Stimulated activated effector memory CD8-positive, alpha-beta T cell treated with anti-CD3 and anti-CD28 coated beads, Interleukin-12 subunit alpha, Interleukin-12 subunit beta, amount 100 ng/mL, for 72 hours (primary cell): ENCODE measurements at regions not wholly inside any gene's neighbourhood (a gene's known extent, or its start where the extent isn't known, plus 50 kb on each side); places are given as distances from the start of the nearest gene placed in this dataset.
"Not testable (repeated sequence)": the region's sequence is repeated elsewhere in the genome, so short reads cannot be mapped to it uniquely, and the experiment has no call there.

ENCODE experiments used
- ATAC-seq: fragments of 150-1000 bp; cut with Tn5 transposase; 2 replicates; pipeline ENCODE4 v1.10.0; 2021
- DNase-seq, 2 donors: peaks; one replicate each; pipeline ENCODE4 v3.0.0; 2021 to 2022; ENCODE audit warnings: low spot score in 2 of 2
- H3K27ac Mint-ChIP-seq: one replicate; pipeline ENCODE4 v1.8.0; 2022; ENCODE audit warnings: mild to moderate bottlenecking, mixed read lengths
- H3K36me3 Mint-ChIP-seq: one replicate; pipeline ENCODE4 v1.8.0; 2022; ENCODE audit warnings: mild to moderate bottlenecking, mixed read lengths
- H3K4me1 Mint-ChIP-seq: one replicate; pipeline ENCODE4 v1.8.0; 2022; ENCODE audit warnings: mixed read lengths
- H3K4me3 Mint-ChIP-seq: one replicate; pipeline ENCODE4 v1.8.0; 2022; ENCODE audit warnings: mild to moderate bottlenecking, mixed read lengths
- H3K9me3 Mint-ChIP-seq: one replicate; pipeline ENCODE4 v1.8.0; 2022; ENCODE audit warnings: mixed read lengths

- ATAC-seq, H3K4me3 Mint-ChIP-seq, DNase-seq, H3K36me3 Mint-ChIP-seq, H3K4me1 Mint-ChIP-seq, H3K27ac Mint-ChIP-seq: not testable (repeated sequence)
- H3K9me3 Mint-ChIP-seq = peaks cover 36% of the 10 kb centered on the region
Observed at GRCh38 chr20:29753879-29754278, 1503.6 kb upstream of the DEFB115 start.

- not testable (repeated sequence) for H3K4me1 Mint-ChIP-seq, ATAC-seq, H3K36me3 Mint-ChIP-seq, DNase-seq, H3K27ac Mint-ChIP-seq, H3K4me3 Mint-ChIP-seq
- H3K9me3 Mint-ChIP-seq = peaks cover 37% of the 10 kb centered on the region
Observed at GRCh38 chr20:29755854-29756498, 1501.5 kb upstream of the DEFB115 start.

GRCh38 chr20:29756664-29757063 is 1500.8 kb upstream of the DEFB115 start:
- no peaks in the 10 kb centered on the region for H3K4me1 Mint-ChIP-seq
- H3K9me3 Mint-ChIP-seq = peaks cover 30% of the 10 kb centered on the region
- H3K36me3 Mint-ChIP-seq = no peaks in the 10 kb centered on the region
- no peak overlapping the region for H3K27ac Mint-ChIP-seq
- no peak for ATAC-seq
- DNase-seq = no peak
- no peak overlapping the region for H3K4me3 Mint-ChIP-seq

GRCh38 chr20:29761621-29762385 is 1495.7 kb upstream of the DEFB115 start:
- DNase-seq, H3K4me3 Mint-ChIP-seq, H3K36me3 Mint-ChIP-seq, ATAC-seq, H3K27ac Mint-ChIP-seq, H3K4me1 Mint-ChIP-seq: not testable (repeated sequence)
- H3K9me3 Mint-ChIP-seq = peaks cover 10% of the 10 kb centered on the region

- H3K4me1 Mint-ChIP-seq = no peaks in the 10 kb centered on the region
- no peaks in the 10 kb centered on the region for H3K36me3 Mint-ChIP-seq
- no peak for ATAC-seq
- no peak for DNase-seq
- no peak overlapping the region for H3K4me3 Mint-ChIP-seq
- peaks cover 7% of the 10 kb centered on the region for H3K9me3 Mint-ChIP-seq
- no peak overlapping the region for H3K27ac Mint-ChIP-seq
Observed at GRCh38 chr20:29762620-29763019, 1494.8 kb upstream of the DEFB115 start.

GRCh38 chr20:29763821-29764511 is 1493.5 kb upstream of the DEFB115 start:
- Mint-ChIP-seq H3K9me3 (peaks cover 8% of the 10 kb centered on the region), H3K4me3 (no peak overlapping the region), H3K4me1 (no peaks in the 10 kb centered on the region), H3K36me3 (no peaks in the 10 kb centered on the region), H3K27ac (no peak overlapping the region)
- no peak for DNase-seq
- ATAC-seq = no peak

- H3K4me3 Mint-ChIP-seq, ATAC-seq: not testable (repeated sequence)
- DNase-seq = peak in 1 of 2 donors; percentile 53
Observed at GRCh38 chr20:29764922-29765610, 1492.4 kb upstream of the DEFB115 start.

GRCh38 chr20:29778033-29778432 is 1479.4 kb upstream of the DEFB115 start:
- H3K9me3 Mint-ChIP-seq = peaks cover 19% of the 10 kb centered on the region
- not testable (repeated sequence) for DNase-seq, H3K27ac Mint-ChIP-seq, ATAC-seq, H3K36me3 Mint-ChIP-seq, H3K4me1 Mint-ChIP-seq, H3K4me3 Mint-ChIP-seq

More at GRCh38 chr20:29764922-29765610, 1492.4 kb upstream of the DEFB115 start:
- not testable (repeated sequence) for H3K27ac Mint-ChIP-seq, H3K4me1 Mint-ChIP-seq, H3K36me3 Mint-ChIP-seq
- H3K9me3 Mint-ChIP-seq = peaks cover 13% of the 10 kb centered on the region

- not testable (repeated sequence) for ATAC-seq, H3K4me1 Mint-ChIP-seq, DNase-seq, H3K27ac Mint-ChIP-seq, H3K4me3 Mint-ChIP-seq, H3K36me3 Mint-ChIP-seq
- H3K9me3 Mint-ChIP-seq = peaks cover 25% of the 10 kb centered on the region
Observed at GRCh38 chr20:29781217-29781616, 1476.2 kb upstream of the DEFB115 start.

GRCh38 chr20:29781891-29782290 is 1475.6 kb upstream of the DEFB115 start:
- not testable (repeated sequence) for H3K4me1 Mint-ChIP-seq, DNase-seq, H3K27ac Mint-ChIP-seq, H3K36me3 Mint-ChIP-seq, ATAC-seq, H3K4me3 Mint-ChIP-seq
- peaks cover 26% of the 10 kb centered on the region for H3K9me3 Mint-ChIP-seq

GRCh38 chr20:29787456-29787855 is 1470.0 kb upstream of the DEFB115 start:
- not testable (repeated sequence) for H3K27ac Mint-ChIP-seq, H3K36me3 Mint-ChIP-seq, H3K4me1 Mint-ChIP-seq, ATAC-seq, DNase-seq, H3K4me3 Mint-ChIP-seq
- H3K9me3 Mint-ChIP-seq = peaks cover 18% of the 10 kb centered on the region

GRCh38 chr20:29790510-29790909 is 1467.0 kb upstream of the DEFB115 start:
- no peak for DNase-seq
- Mint-ChIP-seq H3K9me3 (peaks cover 25% of the 10 kb centered on the region), H3K4me1 (no peaks in the 10 kb centered on the region), H3K27ac (no peak overlapping the region), H3K4me3 (no peak overlapping the region), H3K36me3 (no peaks in the 10 kb centered on the region)
- ATAC-seq = no peak

- H3K4me1 Mint-ChIP-seq, H3K4me3 Mint-ChIP-seq, DNase-seq, H3K36me3 Mint-ChIP-seq, ATAC-seq, H3K27ac Mint-ChIP-seq: not testable (repeated sequence)
- H3K9me3 Mint-ChIP-seq = peaks cover 25% of the 10 kb centered on the region
Observed at GRCh38 chr20:29831508-29831907, 1426.0 kb upstream of the DEFB115 start.

- H3K9me3 Mint-ChIP-seq = peaks cover 31% of the 10 kb centered on the region
- not testable (repeated sequence) for H3K4me3 Mint-ChIP-seq, DNase-seq, H3K27ac Mint-ChIP-seq, H3K4me1 Mint-ChIP-seq, ATAC-seq, H3K36me3 Mint-ChIP-seq
Observed at GRCh38 chr20:29868014-29868413, 1389.5 kb upstream of the DEFB115 start.

- H3K4me1 Mint-ChIP-seq, H3K4me3 Mint-ChIP-seq, H3K36me3 Mint-ChIP-seq, ATAC-seq, DNase-seq, H3K27ac Mint-ChIP-seq: not testable (repeated sequence)
- H3K9me3 Mint-ChIP-seq = peaks cover 34% of the 10 kb centered on the region
Observed at GRCh38 chr20:29868688-29869087, 1388.8 kb upstream of the DEFB115 start.
